Astrocyte (in vitro differentiated cells and primary cell): ENCODE measurements at regions not wholly inside any gene's neighbourhood (a gene's known extent, or its start where the extent isn't known, plus 50 kb on each side); places are given as distances from the start of the nearest gene placed in this dataset.
A peak's percentile ranks its signal among the peaks of the same experiment; 100 is the strongest.

ENCODE experiments used
- DNase-seq: peaks from one replicate; pipeline ENCODE4 v3.0.0-alpha.2; 2010; ENCODE audit warnings: low read depth
- FAIRE-seq: peaks from 2 replicates; lab custom pipeline; 2011; peaks lifted over from hg19 to GRCh38; lab: Jason Lieb, UNC
- H2AFZ ChIP-seq: 2 replicates; pipeline ENCODE4 v1.6.0; 2012; ENCODE audit warnings: low read depth, low read length, inconsistent platforms
- H3K27ac ChIP-seq: 2 replicates; pipeline ENCODE4 v1.5.1; 2011; ENCODE audit warnings: low read depth, low read length, inconsistent platforms
- H3K27me3 ChIP-seq: 2 replicates; pipeline ENCODE4 v1.6.0; 2011; ENCODE audit warnings: low read length, inconsistent platforms; ENCODE audit not compliant: insufficient read depth
- H3K36me3 ChIP-seq: 2 replicates; pipeline ENCODE4 v1.5.1; 2011; ENCODE audit warnings: low read length, inconsistent platforms; ENCODE audit not compliant: insufficient read depth
- H3K4me1 ChIP-seq: 2 replicates; pipeline ENCODE4 v1.5.1; 2011; ENCODE audit warnings: low read length, inconsistent platforms; ENCODE audit not compliant: insufficient read depth
- H3K4me2 ChIP-seq: 2 replicates; pipeline ENCODE4 v1.6.0; 2012; ENCODE audit warnings: low read length, inconsistent platforms
- H3K4me3 ChIP-seq: 2 replicates; pipeline ENCODE4 v1.5.1; 2011; ENCODE audit warnings: low read depth, mild to moderate bottlenecking, low read length, inconsistent platforms; ENCODE audit not compliant: insufficient read depth
- H3K79me2 ChIP-seq: 2 replicates; pipeline ENCODE4 v1.6.0; 2012; ENCODE audit warnings: mild to moderate bottlenecking, low read length, inconsistent platforms; ENCODE audit not compliant: insufficient read depth
- H3K9ac ChIP-seq: 2 replicates; pipeline ENCODE4 v1.6.0; 2012; ENCODE audit warnings: mild to moderate bottlenecking, low read length, inconsistent platforms
- H3K9me3 ChIP-seq: 2 replicates; pipeline ENCODE4 v1.5.1; 2012; ENCODE audit warnings: low read depth, mild to moderate bottlenecking, low read length, inconsistent platforms; ENCODE audit not compliant: insufficient read depth
- H4K20me1 ChIP-seq: 2 replicates; pipeline ENCODE4 v1.6.0; 2012; ENCODE audit warnings: low read length, inconsistent platforms; ENCODE audit not compliant: insufficient read depth
- H3K27ac Mint-ChIP-seq: one replicate; pipeline ENCODE4 v1.8.0; 2021; ENCODE audit warnings: mild to moderate bottlenecking, mixed read lengths; ENCODE audit not compliant: unreplicated experiment
- H3K27me3 Mint-ChIP-seq: one replicate; pipeline ENCODE4 v1.8.0; 2021; ENCODE audit warnings: low read depth, mixed read lengths; ENCODE audit not compliant: unreplicated experiment
- H3K36me3 Mint-ChIP-seq: one replicate; pipeline ENCODE4 v1.8.0; 2021; ENCODE audit warnings: low read depth, mixed read lengths; ENCODE audit not compliant: unreplicated experiment
- H3K4me1 Mint-ChIP-seq: one replicate; pipeline ENCODE4 v1.8.0; 2021; ENCODE audit warnings: low read depth, mixed read lengths; ENCODE audit not compliant: unreplicated experiment
- H3K4me3 Mint-ChIP-seq: one replicate; pipeline ENCODE4 v1.8.0; 2021; ENCODE audit warnings: mild to moderate bottlenecking, moderate library complexity, mixed read lengths; ENCODE audit not compliant: unreplicated experiment
- H3K9me3 Mint-ChIP-seq: one replicate; pipeline ENCODE4 v1.8.0; 2021; ENCODE audit warnings: mild to moderate bottlenecking, mixed read lengths; ENCODE audit not compliant: unreplicated experiment
- CTCF ChIP-seq: IDR thresholded peaks from 2 replicates; pipeline ENCODE4 v1.5.1; 2011; ENCODE audit warnings: low read depth, mild to moderate bottlenecking, inconsistent platforms, low read length, moderate library complexity; ENCODE audit not compliant: insufficient read depth
- EZH2 ChIP-seq: IDR thresholded peaks from 2 replicates; pipeline ENCODE4 v1.6.1; 2012; ENCODE audit warnings: mild to moderate bottlenecking, low read length, inconsistent platforms; ENCODE audit not compliant: insufficient read depth

GRCh38 chr15:69595009-69595791 is 142.6 kb downstream of the RPLP1 start:
- H3K79me2 ChIP-seq = no peaks in the 10 kb centered on the region
- peaks cover 9% of the 10 kb centered on the region for H3K9me3 Mint-ChIP-seq
- no peak overlapping the region for H3K27ac Mint-ChIP-seq
- peaks cover 2% of the 10 kb centered on the region for H3K36me3 Mint-ChIP-seq
- H3K9ac ChIP-seq = no peak overlapping the region
- H2AFZ ChIP-seq = no peak overlapping the region
- no peaks in the 10 kb centered on the region for H4K20me1 ChIP-seq
- TF ChIP-seq CTCF (no peak), EZH2 (no peak)
- H3K36me3 ChIP-seq = no peaks in the 10 kb centered on the region
- H3K27me3 Mint-ChIP-seq = peaks cover 68% of the 10 kb centered on the region
- peak; percentile 31 for DNase-seq
- H3K4me3 Mint-ChIP-seq = no peak overlapping the region
- peaks cover 16% of the 10 kb centered on the region for H3K4me1 ChIP-seq
- peak overlapping the region; percentile 76 for H3K4me2 ChIP-seq
- no peak for FAIRE-seq
- H3K4me3 ChIP-seq = no peak overlapping the region
- H3K27ac ChIP-seq = no peak overlapping the region
- no peaks in the 10 kb centered on the region for H3K9me3 ChIP-seq
- peaks cover 31% of the 10 kb centered on the region for H3K27me3 ChIP-seq
- peaks cover 11% of the 10 kb centered on the region for H3K4me1 Mint-ChIP-seq

- H3K9me3 Mint-ChIP-seq = peaks cover 8% of the 10 kb centered on the region
- TF ChIP-seq CTCF = no peak
- TF ChIP-seq EZH2 = no peak
- H3K79me2 ChIP-seq = no peaks in the 10 kb centered on the region
- peaks cover 16% of the 10 kb centered on the region for H3K4me1 ChIP-seq
- no peak overlapping the region for H3K27ac Mint-ChIP-seq
- no peaks in the 10 kb centered on the region for H3K36me3 Mint-ChIP-seq
- H2AFZ ChIP-seq = no peak overlapping the region
- peaks cover 7% of the 10 kb centered on the region for H3K4me1 Mint-ChIP-seq
- no peaks in the 10 kb centered on the region for H3K36me3 ChIP-seq
- no peak overlapping the region for H3K4me2 ChIP-seq
- no peaks in the 10 kb centered on the region for H4K20me1 ChIP-seq
- H3K27me3 ChIP-seq = peaks cover 42% of the 10 kb centered on the region
- H3K9me3 ChIP-seq = no peaks in the 10 kb centered on the region
- DNase-seq = no peak
- H3K27ac ChIP-seq = no peak overlapping the region
- H3K4me3 ChIP-seq = no peak overlapping the region
- H3K4me3 Mint-ChIP-seq = no peak overlapping the region
- H3K27me3 Mint-ChIP-seq = peaks cover 70% of the 10 kb centered on the region
- no peak overlapping the region for H3K9ac ChIP-seq
- FAIRE-seq = no peak
Observed at GRCh38 chr15:69597061-69597592, 144.5 kb downstream of the RPLP1 start.

GRCh38 chr15:69599271-69599670 is 146.7 kb downstream of the RPLP1 start:
- no peaks in the 10 kb centered on the region for H3K79me2 ChIP-seq
- no peaks in the 10 kb centered on the region for H3K36me3 Mint-ChIP-seq
- H3K4me1 Mint-ChIP-seq = peaks cover 11% of the 10 kb centered on the region

More at GRCh38 chr15:69599271-69599670, 146.7 kb downstream of the RPLP1 start:
- Mint-ChIP-seq H3K27me3 (peaks cover 86% of the 10 kb centered on the region), H3K9me3 (peaks cover 7% of the 10 kb centered on the region), H3K4me3 (no peak overlapping the region), H3K27ac (no peak overlapping the region)
- FAIRE-seq (no peak), DNase-seq (no peak)
- Histone ChIP-seq H3K27me3 (peaks cover 42% of the 10 kb centered on the region), H3K4me3 (no peak overlapping the region), H3K4me1 (peaks cover 12% of the 10 kb centered on the region), H3K9me3 (no peaks in the 10 kb centered on the region), H3K9ac (no peak overlapping the region), H2AFZ (no peak overlapping the region), H4K20me1 (no peaks in the 10 kb centered on the region), H3K27ac (no peak overlapping the region), H3K36me3 (no peaks in the 10 kb centered on the region), H3K4me2 (no peak overlapping the region)
- TF ChIP-seq CTCF (no peak), EZH2 (no peak)
